ENCODE measurements at regions not wholly inside any gene's neighbourhood (a gene's known extent, or its start where the extent isn't known, plus 50 kb on each side); places are given as distances from the start of the nearest gene placed in this dataset.
"Not testable (repeated sequence)": the region's sequence is repeated elsewhere in the genome, so short reads cannot be mapped to it uniquely, and the experiment has no call there.

- DNase-seq = no peak
These were observed 167.1 kb downstream of the PRL start for GRCh38 chr6:22129751-22130150.

GRCh38 chr6:22132656-22133055, 164.2 kb downstream of the PRL start:
- DNase-seq = no peak

GRCh38 chr6:22133357-22133756, 163.5 kb downstream of the PRL start:
- DNase-seq = no peak

DNA sequence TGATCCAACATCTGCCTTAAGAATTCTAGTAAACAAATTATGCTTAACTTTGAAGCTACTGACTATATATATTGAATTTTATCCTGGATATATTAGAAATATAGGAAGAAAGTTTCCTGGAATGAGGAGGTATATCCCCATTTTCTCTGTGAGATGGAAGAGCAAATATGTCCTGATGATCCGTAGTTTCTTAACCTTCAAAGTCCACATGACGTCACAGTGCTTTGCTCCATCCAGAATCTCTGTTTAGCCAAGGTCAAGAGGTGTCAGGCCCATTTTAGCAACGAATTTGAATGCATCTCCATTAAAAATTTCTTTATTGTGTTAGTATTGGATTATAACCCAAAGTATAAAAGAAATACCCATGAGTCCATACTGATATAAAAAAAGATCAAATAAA, 162.5 kb downstream of the PRL start:
- no peak for DNase-seq

- no peak for DNase-seq
These were observed 161.4 kb downstream of the PRL start for GRCh38 chr6:22135395-22135794.

GRCh38 chr6:22140736-22141135, 156.1 kb downstream of the PRL start:
- DNase-seq = not testable (repeated sequence)

DNA sequence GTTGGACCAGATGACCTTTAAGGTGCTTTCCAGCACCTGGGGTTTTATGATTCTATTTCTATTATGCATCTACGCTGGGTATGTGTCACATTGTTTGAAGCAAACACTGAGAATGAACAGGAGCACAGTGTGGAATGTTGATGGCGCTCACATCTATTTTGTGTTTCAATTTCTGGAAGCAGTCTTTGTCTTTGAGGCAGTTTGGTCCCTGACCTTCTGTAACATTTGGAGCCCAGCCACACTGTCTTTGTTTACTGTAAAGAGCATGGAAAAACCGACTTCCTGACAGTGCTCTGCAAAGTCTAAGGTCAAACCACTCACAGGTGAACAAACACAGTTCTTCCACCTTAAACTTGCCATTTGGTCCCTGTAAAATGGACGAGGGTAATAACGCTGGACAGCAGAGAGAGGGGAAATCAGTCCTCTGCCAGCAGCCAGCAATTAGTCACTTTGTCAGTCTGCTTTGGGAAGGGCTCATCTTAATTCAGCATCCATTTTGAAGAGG, 155.5 kb downstream of the PRL start:
- no peak for DNase-seq

DNA sequence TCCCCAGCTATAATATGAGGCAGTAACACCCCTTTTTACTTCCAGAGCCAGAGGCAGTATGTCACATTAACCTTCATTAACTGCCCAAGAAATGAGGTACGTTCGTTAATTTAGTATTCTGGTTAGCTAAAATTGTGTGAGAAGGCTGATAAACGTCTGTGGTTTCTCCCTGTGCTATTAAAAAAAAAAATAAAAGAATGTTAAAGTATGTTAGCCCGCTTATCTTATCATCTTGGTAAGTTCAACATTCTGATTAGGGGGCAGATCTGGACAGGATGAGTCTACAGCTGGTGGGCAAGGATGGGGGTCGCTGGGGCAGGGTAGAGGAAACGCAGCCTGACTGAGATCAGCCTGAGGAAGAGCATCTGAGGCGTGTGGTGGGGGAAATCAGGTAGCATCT, 154.0 kb downstream of the PRL start:
- no peak for DNase-seq

DNA sequence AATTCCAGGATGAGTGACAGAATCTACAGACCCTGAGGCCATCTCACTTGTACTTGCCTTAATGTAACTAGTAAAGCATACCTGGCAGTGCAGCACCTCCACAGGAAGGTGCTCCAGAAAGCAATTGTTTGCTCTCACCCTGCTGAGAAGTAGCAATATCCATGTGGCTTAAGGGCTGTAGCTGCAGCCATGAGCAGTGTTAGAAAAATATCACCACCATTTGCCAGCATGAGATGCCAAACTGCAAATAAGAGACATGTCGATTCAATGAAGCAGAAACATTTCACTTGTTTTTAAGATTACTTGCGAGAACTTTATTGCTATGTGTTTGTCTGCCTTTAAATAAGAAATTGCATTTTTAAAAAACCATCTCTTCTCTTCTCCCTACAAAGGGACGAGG, 151.5 kb downstream of the PRL start:
- DNase-seq = no peak

GRCh38 chr6:22145823-22146677, 150.8 kb downstream of the PRL start:
- no peak for DNase-seq

DNA sequence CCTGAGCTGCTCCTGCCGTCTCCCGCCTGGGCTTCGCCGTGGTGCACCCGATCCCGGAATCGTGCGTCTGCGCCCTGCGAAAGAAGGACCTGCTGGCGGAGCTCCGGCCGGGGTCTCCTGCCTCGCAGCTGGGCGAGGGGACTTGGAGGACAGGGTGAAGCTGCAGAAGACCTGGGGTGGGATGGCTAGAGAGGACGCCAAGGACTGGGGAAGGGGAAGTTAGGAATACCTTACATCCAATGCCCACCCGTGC, 150.2 kb downstream of the PRL start:
- no peak for DNase-seq

DNA sequence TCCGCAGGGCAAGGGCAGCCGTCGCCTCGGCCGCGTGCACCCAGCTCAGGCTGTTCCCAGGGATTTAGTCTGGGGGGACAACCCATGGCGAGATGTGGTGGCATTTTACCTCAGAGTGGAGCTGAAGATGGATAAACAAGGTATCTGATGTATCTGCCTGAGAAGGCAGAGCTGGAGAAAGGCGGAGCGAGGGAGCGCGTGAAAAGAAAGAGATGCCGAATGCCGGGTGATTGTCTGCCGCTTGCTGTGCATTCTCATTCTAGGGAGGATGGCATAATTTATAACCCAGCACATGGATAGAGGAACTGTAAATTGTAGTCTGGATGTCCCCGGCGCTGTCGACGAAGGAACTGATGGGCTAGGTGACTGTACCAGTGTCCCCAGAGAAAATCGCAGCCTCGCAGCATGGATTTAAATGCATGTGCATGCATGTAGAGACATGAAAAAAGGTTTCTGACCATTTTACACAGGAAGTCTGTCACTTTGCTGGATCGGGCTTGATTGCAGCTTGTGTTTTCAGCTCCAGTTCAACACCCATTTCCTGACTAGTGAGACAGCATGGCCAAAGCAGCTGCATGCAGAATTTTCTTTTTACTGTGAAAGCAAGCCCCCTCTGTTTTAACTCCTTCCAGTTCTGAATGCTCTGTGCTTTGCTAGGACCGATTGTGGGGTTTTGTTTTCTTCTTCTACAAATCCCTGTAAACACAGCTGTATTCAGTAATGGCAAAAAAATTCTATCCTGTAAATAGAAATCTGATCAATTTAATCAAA, 149.7 kb downstream of the PRL start:
- DNase-seq = no peak

DNA sequence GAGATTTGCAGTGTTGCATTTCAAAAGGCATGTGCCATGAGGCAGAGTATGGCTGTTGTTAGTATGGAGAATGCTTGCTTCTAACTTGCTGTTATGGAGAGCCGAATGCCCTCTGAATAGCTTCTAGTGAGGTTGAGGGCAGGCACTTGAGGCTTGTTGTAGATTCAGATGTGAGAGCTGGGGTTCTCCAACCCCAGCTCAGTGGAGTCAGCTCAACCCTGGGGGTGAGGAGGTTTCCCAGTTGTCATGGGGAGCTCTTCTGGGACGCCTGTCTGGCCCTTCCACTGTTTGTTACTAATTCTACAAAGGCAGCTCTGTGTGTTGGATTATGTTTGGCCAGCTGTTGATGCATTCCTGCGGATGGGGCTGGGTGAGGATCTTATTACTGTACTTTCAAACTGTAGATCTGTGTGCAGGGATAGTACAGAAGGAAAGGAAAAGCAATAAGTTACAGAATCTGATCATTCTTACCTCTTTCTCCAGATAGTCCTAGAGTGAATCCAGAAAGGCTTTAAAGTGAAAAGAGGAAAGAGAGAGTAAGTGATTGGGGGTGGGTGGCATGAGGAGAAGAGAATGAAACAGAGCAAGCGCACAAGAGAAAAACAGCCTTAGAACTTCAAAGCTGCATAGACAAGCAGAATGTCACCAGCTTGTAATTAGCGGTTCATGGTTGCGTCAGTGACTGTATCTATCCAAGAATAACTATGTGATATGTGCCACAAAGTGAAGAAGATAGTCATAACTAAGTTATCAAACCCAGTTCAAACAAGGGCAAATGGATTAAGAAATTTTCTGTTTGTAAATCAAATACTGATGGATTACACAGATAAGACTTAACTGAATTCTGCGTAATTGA, 148.7 kb downstream of the PRL start:
- DNase-seq = no peak

DNA sequence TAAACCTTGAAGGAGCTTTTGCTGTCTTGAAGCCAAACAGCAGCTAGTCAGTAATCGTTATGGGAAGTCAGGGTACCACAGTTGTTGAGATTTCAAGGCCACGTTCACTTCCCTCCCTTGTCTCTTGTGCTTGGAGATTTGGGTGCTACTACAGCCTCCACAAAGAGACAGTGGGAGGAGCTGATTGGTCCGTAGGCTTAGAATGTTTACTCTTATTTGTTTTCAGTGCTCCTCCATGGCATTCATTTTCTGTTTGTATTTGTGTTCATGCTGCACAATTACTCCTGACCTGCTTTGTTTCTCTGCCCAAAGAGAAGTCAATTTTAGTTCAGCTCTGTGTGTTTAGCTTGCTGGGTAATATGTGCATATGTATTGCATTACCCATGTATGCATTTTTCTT, 147.7 kb downstream of the PRL start:
- no peak for DNase-seq

- DNase-seq = no peak
These were observed 147.1 kb downstream of the PRL start for GRCh38 chr6:22149501-22150367.

DNA sequence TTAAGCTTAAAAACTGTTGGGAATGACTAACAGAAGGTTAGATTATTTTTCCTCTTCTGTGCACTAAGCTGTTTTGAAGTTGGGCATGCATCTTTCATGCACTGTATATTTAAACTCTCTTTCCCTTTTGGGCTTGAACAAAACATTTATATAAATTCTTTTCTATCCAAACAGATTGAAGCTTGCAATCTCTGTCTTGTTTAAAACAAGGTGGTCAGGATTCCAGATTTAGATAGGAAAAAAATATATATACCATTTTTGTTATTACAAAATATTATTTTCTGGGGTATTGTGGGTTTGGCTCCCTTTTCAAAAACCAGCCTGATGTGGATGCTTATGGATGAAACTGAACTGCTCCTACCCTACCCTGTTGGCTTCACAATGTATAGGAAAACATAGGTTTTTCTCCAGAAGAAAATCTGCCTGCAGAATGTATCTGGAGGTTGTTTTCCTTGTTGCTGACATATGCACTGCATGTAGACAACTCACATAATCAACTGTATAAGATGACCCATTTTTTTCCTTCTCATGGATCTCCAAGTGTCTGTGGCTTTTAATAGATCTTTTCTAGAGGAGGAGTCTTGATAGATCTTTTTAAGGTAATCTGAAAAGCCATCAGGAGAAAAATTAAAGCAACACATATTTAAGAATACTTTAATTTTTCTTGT, 146.3 kb downstream of the PRL start:
- DNase-seq = no peak

DNA sequence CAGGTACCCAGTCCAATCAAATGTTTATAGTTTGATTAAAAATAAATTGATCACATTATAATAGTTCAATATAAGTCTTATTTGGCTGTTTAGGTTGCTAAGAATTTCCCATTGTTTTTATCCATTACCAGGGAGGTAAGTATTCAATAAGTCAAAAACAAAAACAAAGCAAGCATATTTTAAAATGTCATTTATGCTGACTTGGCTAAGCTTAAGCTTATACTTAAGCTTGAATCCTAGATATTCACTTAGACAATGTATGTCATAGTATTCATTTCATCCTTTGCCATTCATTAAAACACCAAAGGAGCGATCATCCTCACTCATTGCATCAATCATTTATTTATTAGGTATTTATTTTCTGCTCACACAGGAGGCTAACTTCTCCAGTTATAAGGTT, 144.9 kb downstream of the PRL start:
- no peak for DNase-seq

DNA sequence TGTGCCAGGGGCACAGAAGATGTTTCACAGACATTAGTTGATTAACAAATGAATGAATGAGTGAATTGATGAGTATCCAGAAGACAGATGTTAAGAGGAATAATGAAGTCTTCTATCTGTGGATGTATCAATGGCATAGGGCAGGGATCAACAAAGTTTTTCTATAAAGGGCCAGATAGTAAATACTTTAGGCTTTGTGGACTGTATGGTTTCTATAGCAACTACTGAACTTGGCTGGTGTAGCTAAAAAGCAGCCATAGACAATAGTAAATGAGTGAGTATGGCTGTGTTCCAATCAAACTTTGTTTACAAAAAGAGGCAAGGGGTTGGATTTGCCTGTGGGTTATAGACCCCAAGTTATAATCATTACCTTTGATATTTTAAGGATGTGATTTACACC, 144.0 kb downstream of the PRL start:
- DNase-seq = no peak

DNA sequence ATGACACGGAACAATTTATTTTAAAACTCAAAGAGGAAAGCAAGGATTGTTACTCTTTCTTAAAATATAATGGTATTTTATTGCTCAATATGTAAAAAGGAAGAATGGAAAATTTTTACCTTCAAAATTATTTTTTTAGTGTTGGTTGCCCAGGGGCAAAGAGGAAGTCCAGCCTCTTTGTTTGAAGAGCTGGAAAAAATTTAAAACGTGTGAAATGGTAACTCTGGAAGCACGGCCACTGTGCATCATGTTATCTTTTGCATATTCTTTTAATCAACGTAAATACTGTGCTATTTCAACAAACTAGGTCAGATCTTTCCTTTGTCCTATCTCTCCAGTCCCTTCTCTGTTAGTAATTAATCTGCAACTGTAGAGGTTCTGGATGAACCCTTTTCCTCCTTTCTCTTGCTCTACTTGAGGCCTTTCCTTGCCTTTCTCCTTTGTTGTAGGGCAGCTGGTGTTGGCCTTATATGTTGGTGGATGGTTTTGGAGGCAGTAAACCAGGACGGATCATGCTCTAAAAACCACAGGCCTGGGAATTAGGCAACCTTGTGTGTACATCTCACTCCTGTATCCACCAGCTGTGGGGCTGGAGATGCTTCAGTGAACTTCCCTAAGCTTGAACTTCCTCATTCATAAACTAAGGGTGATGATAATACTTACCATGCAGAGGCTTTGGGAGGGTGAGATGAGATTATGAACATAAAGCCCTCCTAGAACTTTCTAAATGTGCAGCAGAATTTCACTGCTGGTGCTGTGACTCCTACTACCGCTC, 143.3 kb downstream of the PRL start:
- DNase-seq = no peak

- DNase-seq = no peak
These were observed 141.3 kb downstream of the PRL start for GRCh38 chr6:22155551-22155950.

DNA sequence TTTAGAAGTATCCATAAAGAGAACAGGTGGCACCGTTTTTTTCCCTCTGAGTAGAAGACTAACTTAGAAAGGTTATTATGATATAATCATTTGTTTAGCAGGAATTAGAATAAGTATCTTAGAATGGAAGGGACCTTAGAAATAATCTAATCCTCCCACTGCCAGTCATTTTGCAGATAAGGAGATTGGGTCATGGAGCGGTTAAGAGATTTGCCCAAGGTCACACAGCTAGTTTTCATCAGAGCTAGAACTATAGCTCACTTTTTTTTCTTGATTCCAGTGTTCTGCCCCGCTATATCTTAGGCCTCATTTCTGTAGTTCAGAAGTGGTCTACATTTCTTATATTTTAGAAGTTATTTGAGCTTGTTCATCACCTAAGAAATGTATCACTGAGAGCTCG, 139.6 kb downstream of the PRL start:
- no peak for DNase-seq
